ENCODE measurements at regions not wholly inside any gene's neighbourhood (a gene's known extent, or its start where the extent isn't known, plus 50 kb on each side); places are given as distances from the start of the nearest gene placed in this dataset.

- in situ Hi-C loops (cut with HindIII; ENCODE audit: low pct_ligation_motif_present, low sequenced_read_pairs), result no loop called here
- TF ChIP-seq CTCF (IDR thresholded peaks at IDR 0.05; ENCODE audit: low read depth, low read length, missing control alignments), result no peak
- Histone ChIP-seq H3K27me3 (replicated peaks) (no peaks in the 10 kb centered on the region), H3K27ac (no peak overlapping the region), H3K4me3 (ENCODE audit: low read depth, low read length) (no peak overlapping the region), H3K36me3 (replicated peaks) (no peaks in the 10 kb centered on the region)
- no peak for DNase-seq
Observed at GRCh38 chr1:118791094-118791691, 196.9 kb downstream of the TBX15 start.

DNA sequence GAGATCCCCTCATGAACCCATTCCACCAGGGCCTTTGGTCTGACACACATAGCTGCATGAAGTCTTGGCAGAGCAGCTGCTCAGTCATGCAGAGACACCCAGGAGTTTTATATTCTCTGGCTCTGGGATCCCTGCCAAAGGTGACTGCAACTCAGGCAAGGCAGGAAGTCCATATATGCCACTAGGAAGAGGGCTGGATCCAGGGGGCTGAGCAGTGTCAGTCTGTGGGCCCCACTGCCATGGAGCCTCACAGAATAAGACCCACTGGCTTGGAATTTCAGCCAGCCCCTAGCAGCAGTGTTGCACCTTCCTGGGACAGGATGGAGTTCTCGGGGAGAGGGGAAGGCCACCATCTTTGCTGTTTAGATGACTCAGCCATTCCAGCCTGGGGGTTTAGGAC, 199.7 kb downstream of the TBX15 start:
- Histone ChIP-seq H3K4me3 (ENCODE audit: low read depth, low read length) (no peak overlapping the region), H3K27ac (no peak overlapping the region), H3K27me3 (replicated peaks) (no peaks in the 10 kb centered on the region), H3K36me3 (replicated peaks) (no peaks in the 10 kb centered on the region)
- no peak for TF ChIP-seq CTCF (IDR thresholded peaks at IDR 0.05; ENCODE audit: low read depth, low read length, missing control alignments)
- DNase-seq, result peak; percentile 91
- in situ Hi-C loops (cut with HindIII; ENCODE audit: low pct_ligation_motif_present, low sequenced_read_pairs), result no loop called here

GRCh38 chr1:118786454-118787155, 201.5 kb downstream of the TBX15 start:
- in situ Hi-C loops (cut with HindIII; ENCODE audit: low pct_ligation_motif_present, low sequenced_read_pairs), result no loop called here
- H3K36me3 ChIP-seq (replicated peaks), result no peaks in the 10 kb centered on the region
- H3K27me3 ChIP-seq (replicated peaks), result no peaks in the 10 kb centered on the region
- H3K4me3 ChIP-seq (ENCODE audit: low read depth, low read length), result no peak overlapping the region
- TF ChIP-seq CTCF (IDR thresholded peaks at IDR 0.05; ENCODE audit: low read depth, low read length, missing control alignments), result no peak
- H3K27ac ChIP-seq, result no peak overlapping the region
- no peak for DNase-seq

- in situ Hi-C loops (cut with HindIII; ENCODE audit: low pct_ligation_motif_present, low sequenced_read_pairs), result no loop called here
- peak; percentile 14 for DNase-seq
- Histone ChIP-seq H3K27ac (no peak overlapping the region), H3K4me3 (ENCODE audit: low read depth, low read length) (no peak overlapping the region), H3K36me3 (replicated peaks) (no peaks in the 10 kb centered on the region), H3K27me3 (replicated peaks) (no peaks in the 10 kb centered on the region)
- TF ChIP-seq CTCF (IDR thresholded peaks at IDR 0.05; ENCODE audit: low read depth, low read length, missing control alignments), result no peak
Observed at GRCh38 chr1:118785246-118785645, 202.9 kb downstream of the TBX15 start.

GRCh38 chr1:118783095-118783758, 204.9 kb downstream of the TBX15 start:
- Histone ChIP-seq H3K27ac (no peak overlapping the region), H3K4me3 (ENCODE audit: low read depth, low read length) (no peak overlapping the region), H3K36me3 (replicated peaks) (no peaks in the 10 kb centered on the region), H3K27me3 (replicated peaks) (no peaks in the 10 kb centered on the region)
- in situ Hi-C loops (cut with HindIII; ENCODE audit: low pct_ligation_motif_present, low sequenced_read_pairs), result no loop called here
- no peak for TF ChIP-seq CTCF (IDR thresholded peaks at IDR 0.05; ENCODE audit: low read depth, low read length, missing control alignments)
- DNase-seq, result no peak
